Neural progenitor cell (in vitro differentiated cells): ENCODE measurements at regions not wholly inside any gene's neighbourhood (a gene's known extent, or its start where the extent isn't known, plus 50 kb on each side); places are given as distances from the start of the nearest gene placed in this dataset.
"Not testable (repeated sequence)": the region's sequence is repeated elsewhere in the genome, so short reads cannot be mapped to it uniquely, and the experiment has no call there.

Source experiments
- DNase-seq: peaks from one replicate; pipeline ENCODE4 v3.0.0-alpha.2; 2016; ENCODE audit warnings: low spot score
- H2AFZ ChIP-seq: fragments of 200-600 bp; sonication (generic); replicated peaks from 2 replicates; pipeline ENCODE4 v1.6.1; 2016; ENCODE audit warnings: antibody characterized with exemption
- H3F3A ChIP-seq: fragments of 200-600 bp; sonication (generic); 2 replicates; pipeline ENCODE4 v1.6.1; 2016; ENCODE audit warnings: antibody characterized with exemption, low read depth
- H3K27ac ChIP-seq: fragments of 200-600 bp; sonication (generic); 2 replicates; pipeline ENCODE4 v1.5.1; 2016; ENCODE audit warnings: mild to moderate bottlenecking
- H3K27me3 ChIP-seq: fragments of 200-600 bp; sonication (generic); 2 replicates; pipeline ENCODE4 v1.6.1; 2016; ENCODE audit warnings: mild to moderate bottlenecking, moderate library complexity
- H3K36me3 ChIP-seq: fragments of 200-600 bp; sonication (generic); 2 replicates; pipeline ENCODE4 v1.5.1; 2016
- H3K4me1 ChIP-seq: fragments of 200-600 bp; sonication (generic); 2 replicates; pipeline ENCODE4 v1.6.1; 2016; ENCODE audit warnings: mixed run types
- H3K4me2 ChIP-seq: fragments of 200-600 bp; sonication (generic); 2 replicates; pipeline ENCODE4 v1.6.1; 2016
- H3K4me3 ChIP-seq: fragments of 200-600 bp; sonication (generic); 2 replicates; pipeline ENCODE4 v1.5.1; 2016
- H3K79me2 ChIP-seq: fragments of 200-600 bp; sonication (generic); 2 replicates; pipeline ENCODE4 v1.6.1; 2016; ENCODE audit warnings: low read depth
- H3K9ac ChIP-seq: fragments of 200-600 bp; sonication (generic); 2 replicates; pipeline ENCODE4 v1.6.1; 2016
- H3K9me3 ChIP-seq: fragments of 200-600 bp; sonication (generic); 2 replicates; pipeline ENCODE4 v1.5.1; 2016; ENCODE audit warnings: low read depth
- H4K20me1 ChIP-seq: fragments of 200-600 bp; sonication (generic); 2 replicates; pipeline ENCODE4 v1.6.1; 2016; ENCODE audit warnings: low read depth
- H3K27ac Mint-ChIP-seq: 3 replicates; pipeline ENCODE4 v1.8.0; 2021; ENCODE audit warnings: mixed read lengths
- H3K27me3 Mint-ChIP-seq: 2 replicates; pipeline ENCODE4 v1.8.0; 2022; ENCODE audit warnings: low read depth, mild to moderate bottlenecking, inconsistent platforms, moderate library complexity, mixed read lengths; ENCODE audit not compliant: insufficient read depth
- H3K36me3 Mint-ChIP-seq: 3 replicates; pipeline ENCODE4 v1.8.0; 2021; ENCODE audit warnings: mixed read lengths
- H3K4me1 Mint-ChIP-seq: 3 replicates; pipeline ENCODE4 v1.8.0; 2021; ENCODE audit warnings: mixed read lengths
- H3K4me3 Mint-ChIP-seq: 3 replicates; pipeline ENCODE4 v1.8.0; 2021; ENCODE audit warnings: mild to moderate bottlenecking, moderate library complexity, mixed read lengths
- H3K9me3 Mint-ChIP-seq: 3 replicates; pipeline ENCODE4 v1.8.0; 2020; ENCODE audit warnings: mixed read lengths
- CTCF ChIP-seq: fragments of 200-600 bp; sonication (generic); IDR thresholded peaks from 2 replicates; pipeline ENCODE4 v1.5.1; 2017; ENCODE audit warnings: antibody characterized with exemption, mild to moderate bottlenecking
- EZH2 ChIP-seq: fragments of 200-600 bp; sonication (generic); IDR thresholded peaks from 2 replicates; pipeline ENCODE4 v1.6.1; 2017; ENCODE audit warnings: antibody characterized with exemption, mild to moderate bottlenecking, moderate library complexity
- EZH2phosphoT487 ChIP-seq: fragments of 200-600 bp; sonication (generic); IDR thresholded peaks from 2 replicates; pipeline ENCODE4 v1.6.1; 2017; ENCODE audit warnings: antibody characterized with exemption

- H3K4me3 ChIP-seq = no peak overlapping the region
- H3K36me3 Mint-ChIP-seq = no peaks in the 10 kb centered on the region
- H3K27ac ChIP-seq = no peak overlapping the region
- H4K20me1 ChIP-seq = no peaks in the 10 kb centered on the region
- no peak overlapping the region for H3K4me3 Mint-ChIP-seq
- H3K9me3 ChIP-seq = no peaks in the 10 kb centered on the region
- H3K4me2 ChIP-seq = no peak overlapping the region
- H3F3A ChIP-seq = no peaks in the 10 kb centered on the region
- H3K36me3 ChIP-seq = no peaks in the 10 kb centered on the region
- H3K27me3 ChIP-seq = no peaks in the 10 kb centered on the region
- peaks cover 5% of the 10 kb centered on the region for H3K4me1 ChIP-seq
- TF ChIP-seq CTCF = no peak
- no peak for TF ChIP-seq EZH2phosphoT487
- no peak for TF ChIP-seq EZH2
- H3K9ac ChIP-seq = no peak overlapping the region
- no peaks in the 10 kb centered on the region for H3K27me3 Mint-ChIP-seq
- H3K27ac Mint-ChIP-seq = no peak overlapping the region
- H2AFZ ChIP-seq = no peak overlapping the region
- H3K4me1 Mint-ChIP-seq = peaks cover 22% of the 10 kb centered on the region
- no peaks in the 10 kb centered on the region for H3K79me2 ChIP-seq
- no peak for DNase-seq
- H3K9me3 Mint-ChIP-seq = peaks cover 6% of the 10 kb centered on the region
Observed at GRCh38 chr6:3915076-3915791, 66.1 kb downstream of the FAM50B start.

- Mint-ChIP-seq H3K9me3 (peaks cover 6% of the 10 kb centered on the region), H3K4me3 (no peak overlapping the region), H3K4me1 (peaks cover 15% of the 10 kb centered on the region), H3K36me3 (no peaks in the 10 kb centered on the region), H3K27ac (no peak overlapping the region), H3K27me3 (no peaks in the 10 kb centered on the region)
- no peaks in the 10 kb centered on the region for H3K27me3 ChIP-seq
- no peak overlapping the region for H3K4me3 ChIP-seq
- H3F3A ChIP-seq = no peaks in the 10 kb centered on the region
- no peak for DNase-seq
- H3K9ac ChIP-seq = no peak overlapping the region
- H3K9me3 ChIP-seq = no peaks in the 10 kb centered on the region
- no peaks in the 10 kb centered on the region for H3K4me1 ChIP-seq
- no peaks in the 10 kb centered on the region for H4K20me1 ChIP-seq
- H3K79me2 ChIP-seq = no peaks in the 10 kb centered on the region
- H3K4me2 ChIP-seq = no peak overlapping the region
- H3K36me3 ChIP-seq = no peaks in the 10 kb centered on the region
- TF ChIP-seq CTCF (no peak), EZH2 (no peak), EZH2phosphoT487 (no peak)
- no peak overlapping the region for H2AFZ ChIP-seq
- H3K27ac ChIP-seq = no peak overlapping the region
Observed at GRCh38 chr6:3916211-3916610, 67.0 kb downstream of the FAM50B start.

- peaks cover 11% of the 10 kb centered on the region for H3K4me1 Mint-ChIP-seq
- not testable (repeated sequence) for H3K4me3 Mint-ChIP-seq, H3K9me3 ChIP-seq, H3K79me2 ChIP-seq, H3K27me3 Mint-ChIP-seq, H3K27ac ChIP-seq, H3K4me3 ChIP-seq, H3K9me3 Mint-ChIP-seq, H3K36me3 ChIP-seq, H3K36me3 Mint-ChIP-seq, H3K27ac Mint-ChIP-seq, H3K4me2 ChIP-seq, H3K4me1 ChIP-seq, H3F3A ChIP-seq, H2AFZ ChIP-seq, DNase-seq, H4K20me1 ChIP-seq, H3K9ac ChIP-seq, H3K27me3 ChIP-seq
Observed at GRCh38 chr6:3916749-3917148, 67.6 kb downstream of the FAM50B start.

- Histone ChIP-seq H3K4me2 (no peak overlapping the region), H3K36me3 (no peaks in the 10 kb centered on the region), H3K9ac (no peak overlapping the region), H3K27me3 (no peaks in the 10 kb centered on the region), H3K4me3 (no peak overlapping the region), H4K20me1 (no peaks in the 10 kb centered on the region), H3K27ac (no peak overlapping the region), H3K9me3 (no peaks in the 10 kb centered on the region), H2AFZ (no peak overlapping the region), H3K79me2 (no peaks in the 10 kb centered on the region), H3K4me1 (peaks cover 9% of the 10 kb centered on the region), H3F3A (no peaks in the 10 kb centered on the region)
- H3K4me1 Mint-ChIP-seq = peaks cover under 1% of the 10 kb centered on the region
- no peaks in the 10 kb centered on the region for H3K27me3 Mint-ChIP-seq
- peaks cover 6% of the 10 kb centered on the region for H3K9me3 Mint-ChIP-seq
- DNase-seq = no peak
- H3K27ac Mint-ChIP-seq = no peak overlapping the region
- no peaks in the 10 kb centered on the region for H3K36me3 Mint-ChIP-seq
- TF ChIP-seq CTCF = no peak
- TF ChIP-seq EZH2 = no peak
- no peak for TF ChIP-seq EZH2phosphoT487
- no peak overlapping the region for H3K4me3 Mint-ChIP-seq
Observed at GRCh38 chr6:3918469-3918868, 69.3 kb downstream of the FAM50B start.
